ENCODE measurements at regions not wholly inside any gene's neighbourhood (a gene's known extent, or its start where the extent isn't known, plus 50 kb on each side); places are given as distances from the start of the nearest gene placed in this dataset.

- peaks cover 9% of the 10 kb centered on the region; the same call in 1 of the 2 replicates for H3K4me1 ChIP-seq (ENCODE audit: insufficient read depth)
- H3K9me3 Mint-ChIP-seq: peaks cover 20% of the 10 kb centered on the region
These were observed 100.7 kb downstream of the MAIP1 start for GRCh38 chr2:200056105-200056504.

More at GRCh38 chr2:200056105-200056504, 100.7 kb downstream of the MAIP1 start:
- H3K9me2 ChIP-seq (ENCODE audit: insufficient read depth): peaks cover 15% of the 10 kb centered on the region; the same call in 1 of the 2 replicates
- no peak overlapping the region for H3K27ac Mint-ChIP-seq
- no peak for ATAC-seq
- no peak for DNase-seq (ENCODE audit: low spot score)
- no peak overlapping the region for H2AFZ ChIP-seq
- no peak overlapping the region for H3K4me2 ChIP-seq
- H4K20me1 ChIP-seq (replicated peaks; ENCODE audit: insufficient read depth): no peaks in the 10 kb centered on the region
- no peaks in the 10 kb centered on the region for H3K36me3 ChIP-seq (ENCODE audit: insufficient read depth)
- H3K4me3 ChIP-seq: no peak overlapping the region
- H3K79me2 ChIP-seq (replicated peaks; ENCODE audit: insufficient read depth): no peaks in the 10 kb centered on the region
- H3K4me3 Mint-ChIP-seq: no peak overlapping the region
- TF ChIP-seq POLR2AphosphoS5 (IDR thresholded peaks at IDR 0.05; ENCODE audit: low read depth): no peak
- TF ChIP-seq ZNF114 (CRISPR knock-in tag; IDR thresholded peaks at IDR 0.05): no peak
- TF ChIP-seq, protein P1, sequence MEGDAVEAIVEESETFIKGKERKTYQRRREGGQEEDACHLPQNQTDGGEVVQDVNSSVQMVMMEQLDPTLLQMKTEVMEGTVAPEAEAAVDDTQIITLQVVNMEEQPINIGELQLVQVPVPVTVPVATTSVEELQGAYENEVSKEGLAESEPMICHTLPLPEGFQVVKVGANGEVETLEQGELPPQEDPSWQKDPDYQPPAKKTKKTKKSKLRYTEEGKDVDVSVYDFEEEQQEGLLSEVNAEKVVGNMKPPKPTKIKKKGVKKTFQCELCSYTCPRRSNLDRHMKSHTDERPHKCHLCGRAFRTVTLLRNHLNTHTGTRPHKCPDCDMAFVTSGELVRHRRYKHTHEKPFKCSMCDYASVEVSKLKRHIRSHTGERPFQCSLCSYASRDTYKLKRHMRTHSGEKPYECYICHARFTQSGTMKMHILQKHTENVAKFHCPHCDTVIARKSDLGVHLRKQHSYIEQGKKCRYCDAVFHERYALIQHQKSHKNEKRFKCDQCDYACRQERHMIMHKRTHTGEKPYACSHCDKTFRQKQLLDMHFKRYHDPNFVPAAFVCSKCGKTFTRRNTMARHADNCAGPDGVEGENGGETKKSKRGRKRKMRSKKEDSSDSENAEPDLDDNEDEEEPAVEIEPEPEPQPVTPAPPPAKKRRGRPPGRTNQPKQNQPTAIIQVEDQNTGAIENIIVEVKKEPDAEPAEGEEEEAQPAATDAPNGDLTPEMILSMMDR (conservative IDR thresholded peaks at IDR 0.05; ENCODE audit: low read depth in 2 of 2): no peak
- TF ChIP-seq, protein P2, sequence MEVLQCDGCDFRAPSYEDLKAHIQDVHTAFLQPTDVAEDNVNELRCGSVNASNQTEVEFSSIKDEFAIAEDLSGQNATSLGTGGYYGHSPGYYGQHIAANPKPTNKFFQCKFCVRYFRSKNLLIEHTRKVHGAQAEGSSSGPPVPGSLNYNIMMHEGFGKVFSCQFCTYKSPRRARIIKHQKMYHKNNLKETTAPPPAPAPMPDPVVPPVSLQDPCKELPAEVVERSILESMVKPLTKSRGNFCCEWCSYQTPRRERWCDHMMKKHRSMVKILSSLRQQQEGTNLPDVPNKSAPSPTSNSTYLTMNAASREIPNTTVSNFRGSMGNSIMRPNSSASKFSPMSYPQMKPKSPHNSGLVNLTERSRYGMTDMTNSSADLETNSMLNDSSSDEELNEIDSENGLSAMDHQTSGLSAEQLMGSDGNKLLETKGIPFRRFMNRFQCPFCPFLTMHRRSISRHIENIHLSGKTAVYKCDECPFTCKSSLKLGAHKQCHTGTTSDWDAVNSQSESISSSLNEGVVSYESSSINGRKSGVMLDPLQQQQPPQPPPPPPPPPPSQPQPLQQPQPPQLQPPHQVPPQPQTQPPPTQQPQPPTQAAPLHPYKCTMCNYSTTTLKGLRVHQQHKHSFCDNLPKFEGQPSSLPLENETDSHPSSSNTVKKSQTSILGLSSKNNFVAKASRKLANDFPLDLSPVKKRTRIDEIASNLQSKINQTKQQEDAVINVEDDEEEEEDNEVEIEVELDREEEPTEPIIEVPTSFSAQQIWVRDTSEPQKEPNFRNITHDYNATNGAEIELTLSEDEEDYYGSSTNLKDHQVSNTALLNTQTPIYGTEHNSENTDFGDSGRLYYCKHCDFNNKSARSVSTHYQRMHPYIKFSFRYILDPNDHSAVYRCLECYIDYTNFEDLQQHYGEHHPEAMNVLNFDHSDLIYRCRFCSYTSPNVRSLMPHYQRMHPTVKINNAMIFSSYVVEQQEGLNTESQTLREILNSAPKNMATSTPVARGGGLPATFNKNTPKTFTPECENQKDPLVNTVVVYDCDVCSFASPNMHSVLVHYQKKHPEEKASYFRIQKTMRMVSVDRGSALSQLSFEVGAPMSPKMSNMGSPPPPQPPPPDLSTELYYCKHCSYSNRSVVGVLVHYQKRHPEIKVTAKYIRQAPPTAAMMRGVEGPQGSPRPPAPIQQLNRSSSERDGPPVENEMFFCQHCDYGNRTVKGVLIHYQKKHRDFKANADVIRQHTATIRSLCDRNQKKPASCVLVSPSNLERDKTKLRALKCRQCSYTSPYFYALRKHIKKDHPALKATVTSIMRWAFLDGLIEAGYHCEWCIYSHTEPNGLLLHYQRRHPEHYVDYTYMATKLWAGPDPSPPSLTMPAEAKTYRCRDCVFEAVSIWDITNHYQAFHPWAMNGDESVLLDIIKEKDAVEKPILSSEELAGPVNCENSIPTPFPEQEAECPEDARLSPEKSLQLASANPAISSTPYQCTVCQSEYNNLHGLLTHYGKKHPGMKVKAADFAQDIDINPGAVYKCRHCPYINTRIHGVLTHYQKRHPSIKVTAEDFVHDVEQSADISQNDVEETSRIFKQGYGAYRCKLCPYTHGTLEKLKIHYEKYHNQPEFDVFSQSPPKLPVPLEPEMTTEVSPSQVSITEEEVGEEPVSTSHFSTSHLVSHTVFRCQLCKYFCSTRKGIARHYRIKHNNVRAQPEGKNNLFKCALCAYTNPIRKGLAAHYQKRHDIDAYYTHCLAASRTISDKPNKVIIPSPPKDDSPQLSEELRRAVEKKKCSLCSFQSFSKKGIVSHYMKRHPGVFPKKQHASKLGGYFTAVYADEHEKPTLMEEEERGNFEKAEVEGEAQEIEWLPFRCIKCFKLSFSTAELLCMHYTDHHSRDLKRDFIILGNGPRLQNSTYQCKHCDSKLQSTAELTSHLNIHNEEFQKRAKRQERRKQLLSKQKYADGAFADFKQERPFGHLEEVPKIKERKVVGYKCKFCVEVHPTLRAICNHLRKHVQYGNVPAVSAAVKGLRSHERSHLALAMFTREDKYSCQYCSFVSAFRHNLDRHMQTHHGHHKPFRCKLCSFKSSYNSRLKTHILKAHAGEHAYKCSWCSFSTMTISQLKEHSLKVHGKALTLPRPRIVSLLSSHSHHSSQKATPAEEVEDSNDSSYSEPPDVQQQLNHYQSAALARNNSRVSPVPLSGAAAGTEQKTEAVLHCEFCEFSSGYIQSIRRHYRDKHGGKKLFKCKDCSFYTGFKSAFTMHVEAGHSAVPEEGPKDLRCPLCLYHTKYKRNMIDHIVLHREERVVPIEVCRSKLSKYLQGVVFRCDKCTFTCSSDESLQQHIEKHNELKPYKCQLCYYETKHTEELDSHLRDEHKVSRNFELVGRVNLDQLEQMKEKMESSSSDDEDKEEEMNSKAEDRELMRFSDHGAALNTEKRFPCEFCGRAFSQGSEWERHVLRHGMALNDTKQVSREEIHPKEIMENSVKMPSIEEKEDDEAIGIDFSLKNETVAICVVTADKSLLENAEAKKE (CRISPR knock-in tag; IDR thresholded peaks at IDR 0.05): no peak
- no peak for TF ChIP-seq ETS1 (IDR thresholded peaks at IDR 0.05)
- TF ChIP-seq, protein P3, sequence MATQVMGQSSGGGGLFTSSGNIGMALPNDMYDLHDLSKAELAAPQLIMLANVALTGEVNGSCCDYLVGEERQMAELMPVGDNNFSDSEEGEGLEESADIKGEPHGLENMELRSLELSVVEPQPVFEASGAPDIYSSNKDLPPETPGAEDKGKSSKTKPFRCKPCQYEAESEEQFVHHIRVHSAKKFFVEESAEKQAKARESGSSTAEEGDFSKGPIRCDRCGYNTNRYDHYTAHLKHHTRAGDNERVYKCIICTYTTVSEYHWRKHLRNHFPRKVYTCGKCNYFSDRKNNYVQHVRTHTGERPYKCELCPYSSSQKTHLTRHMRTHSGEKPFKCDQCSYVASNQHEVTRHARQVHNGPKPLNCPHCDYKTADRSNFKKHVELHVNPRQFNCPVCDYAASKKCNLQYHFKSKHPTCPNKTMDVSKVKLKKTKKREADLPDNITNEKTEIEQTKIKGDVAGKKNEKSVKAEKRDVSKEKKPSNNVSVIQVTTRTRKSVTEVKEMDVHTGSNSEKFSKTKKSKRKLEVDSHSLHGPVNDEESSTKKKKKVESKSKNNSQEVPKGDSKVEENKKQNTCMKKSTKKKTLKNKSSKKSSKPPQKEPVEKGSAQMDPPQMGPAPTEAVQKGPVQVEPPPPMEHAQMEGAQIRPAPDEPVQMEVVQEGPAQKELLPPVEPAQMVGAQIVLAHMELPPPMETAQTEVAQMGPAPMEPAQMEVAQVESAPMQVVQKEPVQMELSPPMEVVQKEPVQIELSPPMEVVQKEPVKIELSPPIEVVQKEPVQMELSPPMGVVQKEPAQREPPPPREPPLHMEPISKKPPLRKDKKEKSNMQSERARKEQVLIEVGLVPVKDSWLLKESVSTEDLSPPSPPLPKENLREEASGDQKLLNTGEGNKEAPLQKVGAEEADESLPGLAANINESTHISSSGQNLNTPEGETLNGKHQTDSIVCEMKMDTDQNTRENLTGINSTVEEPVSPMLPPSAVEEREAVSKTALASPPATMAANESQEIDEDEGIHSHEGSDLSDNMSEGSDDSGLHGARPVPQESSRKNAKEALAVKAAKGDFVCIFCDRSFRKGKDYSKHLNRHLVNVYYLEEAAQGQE (IDR thresholded peaks at IDR 0.05; ENCODE audit: unreplicated experiment): no peak
- TF ChIP-seq STAT1 (IDR thresholded peaks at IDR 0.05; ENCODE audit: unreplicated experiment): no peak
- H3K36me3 Mint-ChIP-seq (ENCODE audit: low read depth): peaks cover 27% of the 10 kb centered on the region
- peaks cover 6% of the 10 kb centered on the region; the same call in 2 of the 3 replicates for H3K4me1 Mint-ChIP-seq
- no peak overlapping the region for H3K27ac ChIP-seq (ENCODE audit: low read depth)
- peaks cover 8% of the 10 kb centered on the region for H3K27me3 Mint-ChIP-seq (ENCODE audit: insufficient read depth, low read depth, poor library complexity)
- no peaks in the 10 kb centered on the region for H3K27me3 ChIP-seq (ENCODE audit: insufficient read depth)
- no peaks in the 10 kb centered on the region for H3F3A ChIP-seq (replicated peaks; ENCODE audit: low read depth)

Data from GM23338 (cell line).